ENCODE measurements at regions not wholly inside any gene's neighbourhood (a gene's known extent, or its start where the extent isn't known, plus 50 kb on each side); places are given as distances from the start of the nearest gene placed in this dataset.
"Not testable (repeated sequence)": the region's sequence is repeated elsewhere in the genome, so short reads cannot be mapped to it uniquely, and the experiment has no call there.

GRCh38 chr7:104074529-104074928, 85.1 kb upstream of the RELN start:
- POLR2A ChIA-PET, result no interaction called here
- no peak for TF ChIP-seq CTCF (IDR thresholded peaks at IDR 0.05; ENCODE audit: control extremely low read depth, extremely low read depth, low read depth, missing control alignments)
- no peak for DNase-seq (ENCODE audit: extremely low spot score)
- CTCF ChIA-PET, result interaction anchor here (0.8 to 1.2 kb wide), 2 partner anchors 12 to 19 kb away, joined by 3 read pairs; no protein-coding TSS in a partner anchor

GRCh38 chr7:104071641-104072040, 82.2 kb upstream of the RELN start:
- CTCF ChIA-PET; POLR2A ChIA-PET; DNase-seq (ENCODE audit: extremely low spot score): not testable (repeated sequence)

- TF ChIP-seq CTCF (IDR thresholded peaks at IDR 0.05; ENCODE audit: control extremely low read depth, extremely low read depth, low read depth, missing control alignments), result no peak
- POLR2A ChIA-PET, result no interaction called here
- DNase-seq (ENCODE audit: extremely low spot score), result no peak
- CTCF ChIA-PET, result interaction anchor here (1.3 to 1.6 kb wide), 2 partner anchors 18 to 47 kb away, joined by 3 to 4 read pairs; no protein-coding TSS in a partner anchor
Measured at GRCh38 chr7:104065491-104065890, 76.0 kb upstream of the RELN start.

GRCh38 chr7:104064969-104065387, 75.5 kb upstream of the RELN start:
- CTCF ChIA-PET, result interaction anchor here (1.3 to 1.6 kb wide), 2 partner anchors 18 to 46 kb away, joined by 3 to 4 read pairs; no protein-coding TSS in a partner anchor
- no peak for DNase-seq (ENCODE audit: extremely low spot score)
- POLR2A ChIA-PET, result no interaction called here
- no peak for TF ChIP-seq CTCF (IDR thresholded peaks at IDR 0.05; ENCODE audit: control extremely low read depth, extremely low read depth, low read depth, missing control alignments)

DNA sequence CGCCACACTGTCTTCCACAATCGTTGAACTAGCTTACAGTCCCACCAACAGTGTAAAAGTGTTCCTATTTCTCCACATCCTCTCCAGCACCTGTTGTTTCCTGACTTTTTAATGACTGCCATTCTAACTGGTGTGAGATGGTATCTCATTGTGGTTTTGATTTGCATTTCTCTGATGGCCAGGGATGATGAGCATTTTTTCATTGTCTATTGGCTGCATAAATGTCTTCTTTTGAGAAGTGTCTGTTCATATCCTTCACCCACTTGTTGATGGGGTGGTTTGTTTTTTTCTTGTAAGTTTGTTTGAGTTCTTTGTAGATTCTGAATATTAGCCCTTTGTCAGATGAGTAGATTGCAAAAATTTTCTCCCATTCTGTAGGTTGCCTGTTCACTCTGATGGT, 74.3 kb upstream of the RELN start:
- CTCF ChIA-PET, POLR2A ChIA-PET: not testable (repeated sequence)

DNA sequence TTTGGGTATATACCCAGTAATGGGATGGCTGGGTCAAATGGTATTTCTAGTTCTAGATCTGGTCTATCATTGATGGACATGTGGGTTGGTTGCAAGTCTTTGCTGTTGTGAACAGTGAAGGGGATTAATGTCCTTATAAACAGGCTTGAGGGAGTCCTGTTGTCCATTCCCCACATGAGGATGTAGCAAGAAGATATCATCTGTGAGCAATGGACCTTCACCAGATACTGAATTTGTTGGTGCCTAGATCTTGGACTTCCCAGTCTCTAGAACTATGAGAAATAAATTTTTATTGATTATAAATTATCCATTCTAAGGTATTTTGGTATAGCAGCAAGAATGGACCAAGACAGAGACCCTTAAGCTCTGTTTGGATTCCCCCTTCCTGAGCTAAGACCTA, 72.2 kb upstream of the RELN start:
- no peak for TF ChIP-seq CTCF (IDR thresholded peaks at IDR 0.05; ENCODE audit: control extremely low read depth, extremely low read depth, low read depth, missing control alignments)
- ChIA-PET POLR2A (no interaction called here), CTCF (interaction anchor here (0.6 kb wide), 1 partner anchor 16 kb away, joined by 3 read pairs; no protein-coding TSS in a partner anchor)
- no peak for DNase-seq (ENCODE audit: extremely low spot score)

More for the DNA sequence above, 74.3 kb upstream of the RELN start:
- not testable (repeated sequence) for DNase-seq (ENCODE audit: extremely low spot score)

GRCh38 chr7:104059837-104060236, 70.4 kb upstream of the RELN start:
- DNase-seq (ENCODE audit: extremely low spot score); POLR2A ChIA-PET; CTCF ChIA-PET: not testable (repeated sequence)

- DNase-seq (ENCODE audit: extremely low spot score), result no peak
- POLR2A ChIA-PET, result no interaction called here
- CTCF ChIA-PET, result no interaction called here
- TF ChIP-seq CTCF (IDR thresholded peaks at IDR 0.05; ENCODE audit: control extremely low read depth, extremely low read depth, low read depth, missing control alignments), result no peak
Measured at GRCh38 chr7:104059103-104059502, 69.6 kb upstream of the RELN start.

Measured in GM10248 (cell line).